Central memory CD8-positive, alpha-beta T cell (primary cell): ENCODE measurements at regions not wholly inside any gene's neighbourhood (a gene's known extent, or its start where the extent isn't known, plus 50 kb on each side); places are given as distances from the start of the nearest gene placed in this dataset.

Source experiments
- ATAC-seq: fragments of 150-1000 bp; cut with Tn5 transposase; replicated peaks from 2 replicates; pipeline ENCODE4 v1.10.0; 2022; ENCODE audit warnings: mild to moderate bottlenecking, moderate FRiP score, moderate number of reproducible peaks; ENCODE audit not compliant: poor library complexity, severe bottlenecking; ENCODE audit errors: extremely low read depth
- DNase-seq, 2 donors: peaks; one replicate each; pipeline ENCODE4 v3.0.0; 2021; ENCODE audit warnings: low spot score in 2 of 2
- H3K27ac Mint-ChIP-seq: one replicate; pipeline ENCODE4 v1.8.0; 2022; ENCODE audit warnings: low read depth, mild to moderate bottlenecking, moderate library complexity, mixed read lengths
- H3K27me3 Mint-ChIP-seq: one replicate; pipeline ENCODE4 v1.8.0; 2022; ENCODE audit warnings: mixed read lengths
- H3K36me3 Mint-ChIP-seq: one replicate; pipeline ENCODE4 v1.8.0; 2022; ENCODE audit warnings: mild to moderate bottlenecking, moderate library complexity, mixed read lengths; ENCODE audit not compliant: insufficient read depth
- H3K4me1 Mint-ChIP-seq: one replicate; pipeline ENCODE4 v1.8.0; 2022; ENCODE audit warnings: mixed read lengths
- H3K4me3 Mint-ChIP-seq: one replicate; pipeline ENCODE4 v1.8.0; 2022; ENCODE audit warnings: mild to moderate bottlenecking, moderate library complexity, mixed read lengths
- H3K9me3 Mint-ChIP-seq: one replicate; pipeline ENCODE4 v1.8.0; 2022; ENCODE audit warnings: mixed read lengths

- ATAC-seq (no peak), DNase-seq (no peak)
- H3K4me3 Mint-ChIP-seq = no peak overlapping the region
- H3K27ac Mint-ChIP-seq = no peak overlapping the region
- peaks cover 2% of the 10 kb centered on the region for H3K36me3 Mint-ChIP-seq
- H3K27me3 Mint-ChIP-seq = no peaks in the 10 kb centered on the region
- no peaks in the 10 kb centered on the region for H3K9me3 Mint-ChIP-seq
- no peaks in the 10 kb centered on the region for H3K4me1 Mint-ChIP-seq
These were observed 1115.9 kb upstream of the ZEB2 start for GRCh38 chr2:145635706-145636427.

GRCh38 chr2:145631561-145631960 lies 1111.6 kb upstream of the ZEB2 start:
- ATAC-seq (no peak), DNase-seq (no peak)
- no peaks in the 10 kb centered on the region for H3K27me3 Mint-ChIP-seq
- no peaks in the 10 kb centered on the region for H3K9me3 Mint-ChIP-seq
- H3K27ac Mint-ChIP-seq = no peak overlapping the region
- no peak overlapping the region for H3K4me3 Mint-ChIP-seq
- no peaks in the 10 kb centered on the region for H3K36me3 Mint-ChIP-seq
- no peaks in the 10 kb centered on the region for H3K4me1 Mint-ChIP-seq

- Mint-ChIP-seq H3K4me1 (no peaks in the 10 kb centered on the region), H3K4me3 (no peak overlapping the region), H3K27me3 (no peaks in the 10 kb centered on the region), H3K9me3 (no peaks in the 10 kb centered on the region), H3K27ac (no peak overlapping the region), H3K36me3 (no peaks in the 10 kb centered on the region)
- no peak for DNase-seq
- no peak for ATAC-seq
These were observed 1106.4 kb upstream of the ZEB2 start for GRCh38 chr2:145626301-145626700.

- no peaks in the 10 kb centered on the region for H3K4me1 Mint-ChIP-seq
- no peaks in the 10 kb centered on the region for H3K36me3 Mint-ChIP-seq
- DNase-seq (no peak), ATAC-seq (no peak)
- no peaks in the 10 kb centered on the region for H3K9me3 Mint-ChIP-seq
- H3K4me3 Mint-ChIP-seq = no peak overlapping the region
- no peaks in the 10 kb centered on the region for H3K27me3 Mint-ChIP-seq
- no peak overlapping the region for H3K27ac Mint-ChIP-seq
These were observed 1105.2 kb upstream of the ZEB2 start for GRCh38 chr2:145625111-145625510.

- no peak for ATAC-seq
- Mint-ChIP-seq H3K36me3 (no peaks in the 10 kb centered on the region), H3K4me3 (no peak overlapping the region), H3K27me3 (no peaks in the 10 kb centered on the region), H3K27ac (no peak overlapping the region), H3K9me3 (no peaks in the 10 kb centered on the region), H3K4me1 (no peaks in the 10 kb centered on the region)
- DNase-seq = no peak
These were observed 1103.2 kb upstream of the ZEB2 start for GRCh38 chr2:145623136-145623535.

- no peak for DNase-seq
- no peaks in the 10 kb centered on the region for H3K4me1 Mint-ChIP-seq
- no peak for ATAC-seq
- no peaks in the 10 kb centered on the region for H3K36me3 Mint-ChIP-seq
- H3K27me3 Mint-ChIP-seq = no peaks in the 10 kb centered on the region
- H3K4me3 Mint-ChIP-seq = no peak overlapping the region
- H3K9me3 Mint-ChIP-seq = no peaks in the 10 kb centered on the region
- H3K27ac Mint-ChIP-seq = no peak overlapping the region
These were observed 1102.4 kb upstream of the ZEB2 start for GRCh38 chr2:145622285-145622684.

- ATAC-seq (no peak), DNase-seq (no peak)
- no peaks in the 10 kb centered on the region for H3K27me3 Mint-ChIP-seq
- H3K9me3 Mint-ChIP-seq = peaks cover 5% of the 10 kb centered on the region
- no peak overlapping the region for H3K27ac Mint-ChIP-seq
- no peaks in the 10 kb centered on the region for H3K36me3 Mint-ChIP-seq
- H3K4me3 Mint-ChIP-seq = no peak overlapping the region
- no peaks in the 10 kb centered on the region for H3K4me1 Mint-ChIP-seq
These were observed 1098.0 kb upstream of the ZEB2 start for GRCh38 chr2:145617906-145618305.

GRCh38 chr2:145617420-145617819 lies 1097.5 kb upstream of the ZEB2 start:
- Mint-ChIP-seq H3K4me1 (no peaks in the 10 kb centered on the region), H3K9me3 (peaks cover 5% of the 10 kb centered on the region), H3K27ac (no peak overlapping the region), H3K4me3 (no peak overlapping the region), H3K27me3 (no peaks in the 10 kb centered on the region), H3K36me3 (no peaks in the 10 kb centered on the region)
- DNase-seq = no peak
- ATAC-seq = no peak

GRCh38 chr2:145615626-145616025 lies 1095.7 kb upstream of the ZEB2 start:
- no peak overlapping the region for H3K4me3 Mint-ChIP-seq
- H3K4me1 Mint-ChIP-seq = no peaks in the 10 kb centered on the region
- ATAC-seq = no peak
- no peak overlapping the region for H3K27ac Mint-ChIP-seq
- peaks cover 5% of the 10 kb centered on the region for H3K9me3 Mint-ChIP-seq
- no peak for DNase-seq
- H3K36me3 Mint-ChIP-seq = no peaks in the 10 kb centered on the region
- no peaks in the 10 kb centered on the region for H3K27me3 Mint-ChIP-seq

GRCh38 chr2:145609951-145610350 lies 1090.0 kb upstream of the ZEB2 start:
- Mint-ChIP-seq H3K4me1 (no peaks in the 10 kb centered on the region), H3K27ac (no peak overlapping the region), H3K9me3 (peaks cover under 1% of the 10 kb centered on the region), H3K4me3 (no peak overlapping the region), H3K27me3 (no peaks in the 10 kb centered on the region), H3K36me3 (no peaks in the 10 kb centered on the region)
- DNase-seq (no peak), ATAC-seq (no peak)

GRCh38 chr2:145601361-145601925 lies 1081.5 kb upstream of the ZEB2 start:
- DNase-seq = no peak
- H3K27me3 Mint-ChIP-seq = no peaks in the 10 kb centered on the region

GRCh38 chr2:145600811-145601210 lies 1080.9 kb upstream of the ZEB2 start:
- Mint-ChIP-seq H3K4me3 (no peak overlapping the region), H3K36me3 (no peaks in the 10 kb centered on the region), H3K4me1 (no peaks in the 10 kb centered on the region), H3K27me3 (no peaks in the 10 kb centered on the region), H3K9me3 (no peaks in the 10 kb centered on the region), H3K27ac (no peak overlapping the region)
- ATAC-seq (no peak), DNase-seq (no peak)

More at GRCh38 chr2:145601361-145601925, 1081.5 kb upstream of the ZEB2 start:
- Mint-ChIP-seq H3K4me1 (no peaks in the 10 kb centered on the region), H3K27ac (no peak overlapping the region), H3K36me3 (no peaks in the 10 kb centered on the region), H3K9me3 (no peaks in the 10 kb centered on the region), H3K4me3 (no peak overlapping the region)
- no peak for ATAC-seq

- Mint-ChIP-seq H3K36me3 (no peaks in the 10 kb centered on the region), H3K4me1 (no peaks in the 10 kb centered on the region), H3K4me3 (no peak overlapping the region), H3K9me3 (no peaks in the 10 kb centered on the region), H3K27me3 (no peaks in the 10 kb centered on the region), H3K27ac (no peak overlapping the region)
- ATAC-seq (no peak), DNase-seq (no peak)
These were observed 1079.8 kb upstream of the ZEB2 start for GRCh38 chr2:145599756-145600155.
